ENCODE measurements at regions not wholly inside any gene's neighbourhood (a gene's known extent, or its start where the extent isn't known, plus 50 kb on each side); places are given as distances from the start of the nearest gene placed in this dataset.

DNA sequence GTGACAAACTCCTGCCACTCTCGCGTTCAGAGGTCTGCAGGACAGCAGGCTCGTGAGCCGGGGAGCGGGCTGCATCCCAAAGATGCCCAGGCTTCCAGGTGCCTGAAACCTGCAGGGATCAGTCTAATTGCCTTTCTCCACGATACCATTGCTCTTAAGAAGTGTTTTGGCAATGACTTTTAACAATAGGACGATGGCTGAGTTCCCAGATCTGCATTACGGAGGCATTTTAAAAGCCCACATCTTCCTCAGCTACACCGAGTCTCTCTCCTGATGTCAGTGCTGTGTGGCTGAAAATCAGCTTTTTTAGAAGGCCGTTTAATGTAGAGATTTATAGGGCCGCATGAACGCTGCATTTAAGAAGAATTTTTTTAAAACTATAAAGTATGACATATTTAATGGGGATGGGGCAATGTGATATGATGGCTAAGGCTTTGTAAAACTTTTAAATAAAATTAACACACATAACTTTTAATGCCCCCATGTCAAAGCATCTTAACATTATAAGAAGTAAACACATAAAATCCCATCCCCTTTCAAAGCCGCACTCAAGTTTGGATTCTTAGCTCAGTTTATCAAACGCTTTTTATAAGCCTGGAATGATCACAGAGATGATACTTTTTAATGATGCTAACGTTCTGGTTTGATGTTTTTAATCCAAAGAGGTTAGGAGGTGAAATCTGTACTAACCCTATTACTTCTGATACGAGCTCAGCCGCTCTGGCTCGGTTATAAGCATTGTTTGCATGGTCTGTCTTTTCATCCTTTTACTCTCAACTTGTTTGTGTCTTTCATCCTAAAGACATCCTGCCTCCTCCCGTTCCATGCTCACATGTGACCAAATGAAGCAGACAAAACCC is 386.0 kb downstream of the SMOC2 start:
- TF ChIP-seq CTCF (conservative IDR thresholded peaks at IDR 0.05; ENCODE audit: low read depth, low read length) (no peak), BHLHE40 (IDR thresholded peaks at IDR 0.05; ENCODE audit: low read depth, low read length) (no peak), RAD21 (IDR thresholded peaks at IDR 0.05; ENCODE audit: low read length) (no peak), POLR2A (IDR thresholded peaks at IDR 0.05; ENCODE audit: low read depth, low read length) (no peak), CEBPB (IDR thresholded peaks at IDR 0.05; ENCODE audit: low read depth, low read length) (no peak), RFX5 (IDR thresholded peaks at IDR 0.05; ENCODE audit: low read depth, low read length) (no peak)
